Calu3 (cell line): ENCODE measurements at regions not wholly inside any gene's neighbourhood (a gene's known extent, or its start where the extent isn't known, plus 50 kb on each side); places are given as distances from the start of the nearest gene placed in this dataset. TPM values are rescaled to one million over a fixed set of nuclear protein-coding genes. Genes with fewer than 3 reads are reported as not detected.

ENCODE experiments used
- BruUV-seq: library from RNA; stranded (reverse); fragments of 400-500 nt; replicated peaks from 2 replicates; lab custom pipeline; 2021; lab: Mats Ljungman, UMichigan
- CTCF ChIA-PET: fragments of 300-600 bp; sonication (Branson Sonifier 250); formaldehyde crosslinking; loops from one replicate; lab custom pipeline; 2022; ENCODE audit warnings: antibody characterized with exemption; lab: Charles Lee
- DNase-seq: peaks from one replicate; pipeline ENCODE4 v3.0.0; 2022
- H3K27ac Mint-ChIP-seq: one replicate; pipeline ENCODE4 v1.8.0; 2022; ENCODE audit warnings: mixed read lengths; ENCODE audit not compliant: unreplicated experiment
- H3K27me3 Mint-ChIP-seq: one replicate; pipeline ENCODE4 v1.8.0; 2022; ENCODE audit warnings: mixed read lengths; ENCODE audit not compliant: unreplicated experiment
- H3K36me3 Mint-ChIP-seq: one replicate; pipeline ENCODE4 v1.8.0; 2022; ENCODE audit warnings: mild to moderate bottlenecking, moderate library complexity, mixed read lengths; ENCODE audit not compliant: insufficient read depth, unreplicated experiment
- H3K4me1 Mint-ChIP-seq: one replicate; pipeline ENCODE4 v1.8.0; 2022; ENCODE audit warnings: mild to moderate bottlenecking, low read depth, mixed read lengths; ENCODE audit not compliant: unreplicated experiment
- H3K4me3 Mint-ChIP-seq: one replicate; pipeline ENCODE4 v1.8.0; 2022; ENCODE audit warnings: mild to moderate bottlenecking, low read depth, moderate library complexity, mixed read lengths; ENCODE audit not compliant: unreplicated experiment
- H3K9me3 Mint-ChIP-seq: one replicate; pipeline ENCODE4 v1.8.0; 2022; ENCODE audit warnings: low read depth, mixed read lengths; ENCODE audit not compliant: unreplicated experiment
- CTCF ChIP-seq: fragments of 200-600 bp; IDR thresholded peaks from one replicate; pipeline ENCODE4 v1.8.0; 2022; ENCODE audit warnings: antibody characterized with exemption; ENCODE audit not compliant: unreplicated experiment
- intact Hi-C: fragments of 100-400 bp; cut with micrococcal nuclease; formaldehyde crosslinking; loops from one replicate; pipeline ENCODE4 v1.10.0; 2022; ENCODE audit not compliant: unreplicated experiment
- microRNA-seq: library from miRNA; unstranded; fragments of <30 nt; microRNA quantifications from one replicate; pipeline ENCODE4 v1.2.0, GENCODE V29; 2022

- no TSS peak for BruUV-seq
- intact Hi-C loops: no loop called here
- no peak for DNase-seq
- H3K9me3 Mint-ChIP-seq: no peaks in the 10 kb centered on the region
- no peaks in the 10 kb centered on the region for H3K36me3 Mint-ChIP-seq
- no peak overlapping the region for H3K27ac Mint-ChIP-seq
- H3K27me3 Mint-ChIP-seq: no peaks in the 10 kb centered on the region
- CTCF ChIA-PET: interaction anchor here (0.6 kb wide), 1 partner anchor 69 kb away, joined by 4 read pairs; no protein-coding TSS in a partner anchor
- peaks cover 15% of the 10 kb centered on the region for H3K4me1 Mint-ChIP-seq
- TF ChIP-seq CTCF: no peak
- no peak overlapping the region for H3K4me3 Mint-ChIP-seq
Observed at GRCh38 chr14:28704153-28704552, 62.4 kb upstream of the FOXG1 start.

GRCh38 chr14:28707814-28708213, 58.8 kb upstream of the FOXG1 start:
- no peak for DNase-seq
- no peaks in the 10 kb centered on the region for H3K9me3 Mint-ChIP-seq
- intact Hi-C loops: no loop called here
- H3K36me3 Mint-ChIP-seq: no peaks in the 10 kb centered on the region
- no peak overlapping the region for H3K4me3 Mint-ChIP-seq
- H3K4me1 Mint-ChIP-seq: peaks cover 15% of the 10 kb centered on the region
- BruUV-seq: no TSS peak
- CTCF ChIA-PET: no interaction called here
- no peaks in the 10 kb centered on the region for H3K27me3 Mint-ChIP-seq
- no peak for TF ChIP-seq CTCF
- H3K27ac Mint-ChIP-seq: no peak overlapping the region

- Mint-ChIP-seq H3K27ac (no peak overlapping the region), H3K27me3 (no peaks in the 10 kb centered on the region), H3K9me3 (no peaks in the 10 kb centered on the region)
Observed at GRCh38 chr14:28709571-28710305, 56.8 kb upstream of the FOXG1 start.

More at GRCh38 chr14:28709571-28710305, 56.8 kb upstream of the FOXG1 start:
- no peak for DNase-seq
- CTCF ChIA-PET: no interaction called here
- Mint-ChIP-seq H3K4me3 (no peak overlapping the region), H3K36me3 (no peaks in the 10 kb centered on the region), H3K4me1 (peaks cover 8% of the 10 kb centered on the region)
- TF ChIP-seq CTCF: no peak
- intact Hi-C loops: no loop called here
- BruUV-seq: no TSS peak

Small RNA genes lying in the stretch of these regions (microRNA-seq; reads per million reads assigned to microRNA genes)
- gene MIR3171: not detected
- not detected for gene MIR4307
